Psoas muscle (tissue), 7 donors: ENCODE measurements at regions not wholly inside any gene's neighbourhood (a gene's known extent, or its start where the extent isn't known, plus 50 kb on each side); places are given as distances from the start of the nearest gene placed in this dataset.

ENCODE experiments used
- ATAC-seq, 4 donors: fragments of 200-7000 bp; cut with Tn5 transposase; one replicate each; pipeline ENCODE4 v1.9.1; 2020; ENCODE audit warnings: moderate library complexity in 3 of 4, mild to moderate bottlenecking in 2 of 4
- DNase-seq, 2 donors: peaks; one replicate each; pipeline ENCODE4 v3.0.0-alpha.2; 2020
- H3K27ac ChIP-seq: fragments of 200-600 bp; one replicate; pipeline ENCODE4 v1.8.0; 2022
- H3K27me3 ChIP-seq, 3 donors: fragments of 200-600 bp in 1 of 3; one replicate each; pipeline versions ENCODE4 v1.6.1 to v1.8.0; 2013 to 2022; ENCODE audit warnings: low read length in 2 of 3, mild to moderate bottlenecking in 2 of 3, moderate library complexity in 1 of 3; ENCODE audit not compliant: insufficient read depth in 3 of 3
- H3K36me3 ChIP-seq, 2 donors: fragments of 200-600 bp in 1 of 2; one replicate each; pipeline versions ENCODE4 v1.6.1 to v1.8.0; 2013 to 2022; ENCODE audit warnings: low read depth in 1 of 2, mild to moderate bottlenecking in 1 of 2, moderate library complexity in 1 of 2; ENCODE audit not compliant: insufficient read depth in 1 of 2
- H3K4me1 ChIP-seq: fragments of 200-600 bp; one replicate; pipeline ENCODE4 v1.8.0; 2022
- H3K4me3 ChIP-seq: fragments of 200-600 bp; one replicate; pipeline ENCODE4 v1.8.0; 2022; ENCODE audit warnings: mild to moderate bottlenecking
- H3K9me3 ChIP-seq: fragments of 200-600 bp; one replicate; pipeline ENCODE4 v1.8.0; 2022
- CTCF ChIP-seq: fragments of 200-600 bp; IDR thresholded peaks from one replicate; pipeline ENCODE4 v1.8.0; 2022; ENCODE audit warnings: antibody characterized with exemption
- WGBS, 3 donors: extraction: QIAGEN DNeasy Blood & Tissue Kit; methylation state at CpG; one replicate each; pipeline versions ENCODE4 v1.1.6 to v1.1.7; 2013; 5-methylcytosine and 5-hydroxymethylcytosine counted together
- intact Hi-C, 2 donors: fragments of 100-400 bp; cut with DNase I; formaldehyde crosslinking; loops; one replicate each; pipeline versions ENCODE4 v1.11.0 to v1.14.2; 2022
- donor health status: healthy with polysubstance abuse.
- donor health status: DM: no; HTN: no; CAD: no; lungs with moderate emphysema.
- donor health status: Bipolar disorder and iron deficiency.
- donor health status: healthy.
- donor health status: DM: yes; HTN: yes; CAD: no.
- donor health status: DM: no; HTN: no; CAD: no.
- donor health status: DM: yes; HTN: yes; CAD: no.

DNA sequence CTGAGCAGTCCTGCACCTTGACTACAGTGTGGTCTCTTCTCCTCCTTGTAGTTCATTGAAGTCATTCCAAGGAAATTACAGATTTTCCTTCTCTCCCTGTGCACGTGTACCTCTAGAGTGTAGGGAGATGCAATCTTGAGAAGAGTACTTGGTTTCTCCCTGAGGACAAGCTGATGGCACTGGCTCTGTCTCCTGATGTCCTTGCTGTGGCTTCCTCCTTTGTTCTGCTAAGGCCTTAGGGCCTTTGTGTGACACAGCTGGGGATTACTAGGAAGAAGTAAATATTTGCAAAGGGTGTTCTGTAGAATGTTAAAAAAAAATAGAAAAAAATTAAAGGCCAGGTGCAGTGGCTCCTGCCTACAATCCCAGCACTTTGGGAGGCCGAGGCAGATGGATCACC, 66.2 kb upstream of the APOBEC4 start:
- Histone ChIP-seq H3K4me3 (no peak overlapping the region), H3K27me3 (peaks cover 0 to 3% (median 0%) of the 10 kb centered on the region in 3 donors), H3K27ac (no peak overlapping the region), H3K4me1 (no peaks in the 10 kb centered on the region), H3K36me3 (no peaks in the 10 kb centered on the region), H3K9me3 (no peaks in the 10 kb centered on the region)
- TF ChIP-seq CTCF = no peak
- DNase-seq = no peak
- WGBS, 3 donors = 72 to 79% (median 78%) methylated on average over 2 of the region's 2 CpGs
- no peak for ATAC-seq
- intact Hi-C loops = no loop called here

DNA sequence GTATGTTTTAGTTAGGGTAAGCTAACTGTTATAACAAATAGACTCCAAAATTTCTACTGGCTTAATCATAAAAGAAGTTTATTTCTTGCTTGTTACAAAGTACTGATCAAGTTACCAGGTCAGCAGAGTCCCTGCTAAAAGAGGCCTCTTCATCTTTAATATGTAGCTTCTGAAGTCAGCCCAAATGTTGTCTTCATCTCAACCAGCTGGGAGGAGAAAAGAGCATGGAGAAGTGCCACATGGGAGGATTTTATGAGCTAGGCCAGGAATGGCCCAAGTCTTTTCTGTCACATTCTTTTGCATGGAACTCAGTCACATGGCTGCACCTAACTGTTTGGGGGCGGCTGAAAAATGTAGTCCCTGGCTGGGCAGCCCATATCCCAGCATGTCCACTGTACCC, 63.2 kb upstream of the APOBEC4 start:
- intact Hi-C loops = no loop called here
- no peak for ATAC-seq
- H3K36me3 ChIP-seq = no peaks in the 10 kb centered on the region
- no peak overlapping the region for H3K27ac ChIP-seq
- no peak for DNase-seq
- TF ChIP-seq CTCF = no peak
- WGBS, 3 donors = 50 to 71% (median 65%) methylated on average over 1 of the region's 1 CpG
- H3K27me3 ChIP-seq = peaks cover 0 to under 1% (median 0%) of the 10 kb centered on the region in 3 donors
- H3K4me1 ChIP-seq = no peaks in the 10 kb centered on the region
- no peak overlapping the region for H3K4me3 ChIP-seq
- H3K9me3 ChIP-seq = no peaks in the 10 kb centered on the region

- WGBS, 3 donors = 63 to 76% (median 66%) methylated on average over 5 of the region's 5 CpGs
- ATAC-seq = no peak
- no peak overlapping the region for H3K27ac ChIP-seq
- intact Hi-C loops = no loop called here
- H3K36me3 ChIP-seq = no peaks in the 10 kb centered on the region
- H3K4me1 ChIP-seq = no peaks in the 10 kb centered on the region
- H3K27me3 ChIP-seq = no peaks in the 10 kb centered on the region
- H3K9me3 ChIP-seq = no peaks in the 10 kb centered on the region
- TF ChIP-seq CTCF = no peak
- no peak overlapping the region for H3K4me3 ChIP-seq
- DNase-seq = no peak
Observed at GRCh38 chr1:183711741-183712361, 58.7 kb upstream of the APOBEC4 start.

DNA sequence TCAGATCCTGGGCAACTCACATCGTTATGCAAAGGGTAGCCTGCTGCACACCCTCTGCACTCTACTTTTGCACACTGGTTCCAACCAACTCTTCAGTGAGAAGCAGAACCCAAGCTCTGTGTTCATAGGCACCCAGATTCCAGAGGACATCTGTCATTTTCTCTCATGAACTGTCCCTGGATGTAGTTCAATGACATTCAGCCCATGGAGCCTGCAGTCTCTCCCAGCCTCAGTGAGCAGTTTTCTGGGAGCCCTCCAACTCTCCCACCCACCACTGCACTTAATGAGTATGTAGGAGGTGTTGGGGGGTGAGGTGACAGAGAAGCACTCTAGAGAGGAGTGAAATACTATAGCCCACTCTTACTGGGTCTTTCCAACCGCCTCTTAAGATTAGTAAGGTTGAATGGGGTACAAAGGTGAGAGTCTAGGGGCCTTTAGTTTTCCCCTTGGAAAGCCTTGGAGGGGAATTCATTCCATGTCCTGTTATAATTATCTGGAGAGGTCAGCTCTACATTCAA, 58.1 kb upstream of the APOBEC4 start:
- Histone ChIP-seq H3K27me3 (no peaks in the 10 kb centered on the region), H3K9me3 (no peaks in the 10 kb centered on the region), H3K27ac (no peak overlapping the region), H3K4me1 (no peaks in the 10 kb centered on the region), H3K36me3 (no peaks in the 10 kb centered on the region), H3K4me3 (no peak overlapping the region)
- intact Hi-C loops = no loop called here
- no peak for TF ChIP-seq CTCF
- no peak for DNase-seq
- WGBS, 3 donors = 90 to 96% (median 94%) methylated on average over 2 of the region's 2 CpGs
- ATAC-seq = no peak

DNA sequence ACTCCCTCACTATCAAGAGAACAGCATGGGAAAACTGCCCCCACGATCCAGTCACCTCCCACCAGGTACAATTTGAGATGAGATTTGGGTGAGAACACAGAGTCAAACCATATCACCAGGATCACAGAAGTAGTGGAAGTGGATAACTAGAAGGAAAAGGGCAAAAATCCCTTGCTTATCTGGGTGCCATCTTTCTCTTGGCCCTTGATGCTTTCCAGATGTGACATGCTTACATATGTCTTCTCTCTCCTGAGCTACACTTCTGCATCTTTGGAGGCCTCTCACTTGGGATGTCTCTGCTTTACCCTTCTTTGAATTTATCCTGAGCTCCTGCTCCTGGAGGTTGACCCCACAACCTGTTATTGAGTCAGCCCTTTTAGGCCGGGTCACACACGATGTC, 57.6 kb upstream of the APOBEC4 start:
- WGBS, 3 donors = 76 to 82% (median 76%) methylated on average over 3 of the region's 3 CpGs
- intact Hi-C loops = no loop called here
- ATAC-seq (no peak), DNase-seq (no peak)
- no peak for TF ChIP-seq CTCF
- no peaks in the 10 kb centered on the region for H3K9me3 ChIP-seq
- no peaks in the 10 kb centered on the region for H3K27me3 ChIP-seq
- H3K4me1 ChIP-seq = no peaks in the 10 kb centered on the region
- H3K27ac ChIP-seq = no peak overlapping the region
- H3K4me3 ChIP-seq = no peak overlapping the region
- H3K36me3 ChIP-seq = no peaks in the 10 kb centered on the region
